Stimulated activated CD8-positive, alpha-beta memory T cell treated with anti-CD3 and anti-CD28 coated beads, Interleukin-4, amount 100 ng/mL, for 1 hour (primary cell): ENCODE measurements at regions not wholly inside any gene's neighbourhood (a gene's known extent, or its start where the extent isn't known, plus 50 kb on each side); places are given as distances from the start of the nearest gene placed in this dataset.
"Not testable (repeated sequence)": the region's sequence is repeated elsewhere in the genome, so short reads cannot be mapped to it uniquely, and the experiment has no call there.

Source experiments
- DNase-seq, 2 donors: peaks; one replicate each; pipeline ENCODE4 v3.0.0-alpha.2; 2020; ENCODE audit warnings: low read depth in 2 of 2, low spot score in 1 of 2

DNA sequence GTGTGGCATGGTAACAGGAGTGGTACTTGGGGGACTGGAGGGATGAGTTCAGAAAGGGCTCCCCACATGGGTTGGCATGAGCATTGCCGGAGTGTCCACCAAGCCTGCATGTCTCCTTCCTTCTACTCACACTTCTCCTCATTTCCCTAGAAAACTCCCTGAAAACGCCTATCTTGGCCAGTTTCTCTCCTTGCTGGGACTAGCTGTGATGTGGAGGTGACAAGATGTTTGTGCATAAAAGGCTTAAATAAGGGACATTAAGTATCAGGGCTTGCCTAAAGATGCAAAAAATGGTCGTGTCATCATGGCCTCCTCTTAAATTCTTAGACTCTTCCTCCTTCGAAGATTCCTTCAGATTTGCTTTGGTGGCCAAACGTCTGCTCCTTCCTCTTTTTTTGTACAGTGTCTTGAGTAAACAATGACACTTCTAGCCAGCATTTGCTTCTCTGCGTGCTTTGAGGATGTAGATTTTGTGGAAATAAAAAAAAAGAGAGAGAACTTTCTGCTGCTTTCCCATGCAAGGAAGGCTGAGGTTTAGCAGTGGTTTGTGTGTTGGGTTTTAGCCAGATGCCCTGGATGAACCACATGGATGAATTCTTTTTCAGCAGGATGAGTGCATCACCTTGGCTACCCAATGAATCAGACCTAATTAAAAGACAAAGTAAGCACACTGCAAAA is 239.1 kb upstream of the IRF2BP2 start:
- no peak for DNase-seq

DNA sequence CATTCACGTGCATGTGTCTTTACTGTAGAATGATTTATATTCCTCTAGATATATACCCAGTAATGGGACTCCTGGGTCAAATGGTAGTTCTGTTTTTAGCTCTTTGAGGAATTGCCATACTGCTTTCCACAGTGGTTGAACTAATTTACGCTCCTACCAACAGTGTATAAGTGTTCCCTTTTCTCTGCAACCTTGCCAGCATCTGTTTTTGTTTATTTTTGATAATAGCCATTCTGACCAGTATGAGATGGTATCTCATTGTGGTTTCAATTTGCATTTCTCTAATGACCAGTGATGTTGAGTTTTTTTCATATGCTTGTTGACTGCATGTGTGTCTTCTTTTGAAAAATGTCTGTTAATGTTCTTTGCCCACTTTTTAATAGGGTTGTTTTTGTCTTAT is 236.8 kb upstream of the IRF2BP2 start:
- not testable (repeated sequence) for DNase-seq

DNA sequence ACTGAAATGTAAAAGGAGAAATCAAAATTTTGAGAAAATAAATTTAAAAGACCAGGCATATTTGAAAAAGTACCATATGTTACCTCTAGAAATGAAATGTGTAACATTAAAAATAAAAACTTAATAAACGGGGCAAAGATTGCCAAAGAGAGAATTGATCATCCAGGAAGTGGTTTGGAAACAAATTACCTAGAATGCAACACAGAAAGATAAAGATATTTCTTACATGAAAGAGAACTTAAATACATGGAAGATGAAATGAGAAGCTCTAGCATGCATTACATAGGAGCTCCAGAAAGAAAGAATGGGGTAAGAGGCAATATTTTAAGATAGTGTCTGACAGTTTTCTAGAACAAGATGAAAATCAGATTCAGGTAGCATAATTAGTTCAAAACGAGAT is 235.9 kb upstream of the IRF2BP2 start:
- no peak for DNase-seq

DNA sequence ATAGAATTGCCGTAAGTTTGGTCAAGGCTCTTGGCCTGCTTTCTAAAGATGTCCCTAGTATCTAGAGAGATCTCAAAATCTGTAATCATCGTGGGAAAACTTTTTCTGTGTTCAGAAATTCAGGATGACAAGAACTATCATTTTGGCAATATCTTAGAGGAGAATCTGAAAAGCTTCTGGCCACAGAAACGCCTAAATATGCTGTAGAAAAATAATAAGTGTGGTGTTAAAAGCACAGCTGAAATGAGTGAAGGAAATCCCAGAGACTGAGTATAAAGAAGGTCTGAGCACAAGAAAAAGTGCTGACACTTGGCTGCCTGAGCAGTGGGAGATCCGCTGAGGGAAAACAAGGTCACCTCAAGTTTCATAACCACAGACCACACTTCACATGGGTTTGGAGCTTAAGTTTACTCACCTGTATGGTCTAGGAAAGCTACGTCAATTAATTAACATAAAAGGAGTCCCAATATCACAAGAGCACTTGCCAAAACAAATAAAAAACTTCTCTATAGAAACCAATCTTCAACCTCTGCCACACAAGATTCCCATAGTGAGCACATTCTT is 235.2 kb upstream of the IRF2BP2 start:
- DNase-seq: peak in 1 of 2 donors; percentile 14

DNA sequence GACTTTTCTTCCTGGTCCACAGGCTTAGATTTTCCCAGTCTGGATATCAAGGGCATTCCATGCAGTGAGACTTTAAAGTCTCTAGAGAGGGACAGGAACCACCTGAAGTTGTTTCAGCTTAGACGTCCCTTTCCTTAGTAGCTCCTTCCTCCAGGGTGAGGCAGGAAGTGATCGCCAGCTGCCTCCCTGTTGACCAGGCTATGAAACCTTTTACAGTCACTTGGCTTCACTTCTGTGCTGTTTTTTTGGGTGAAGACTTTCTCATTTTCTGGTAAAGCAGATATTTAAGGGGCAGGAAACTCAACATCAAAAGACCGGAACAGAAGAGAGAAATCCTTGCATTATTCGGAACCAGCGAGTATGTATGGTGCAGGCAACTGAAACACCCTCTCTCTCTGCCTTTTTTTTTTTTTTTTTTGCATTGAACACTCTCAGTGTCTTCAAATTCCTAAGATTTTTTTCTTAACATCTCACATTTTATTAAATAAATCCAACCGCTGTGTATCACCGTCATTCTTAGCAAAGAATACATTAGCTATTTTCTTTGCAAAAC is 234.6 kb upstream of the IRF2BP2 start:
- no peak for DNase-seq

DNA sequence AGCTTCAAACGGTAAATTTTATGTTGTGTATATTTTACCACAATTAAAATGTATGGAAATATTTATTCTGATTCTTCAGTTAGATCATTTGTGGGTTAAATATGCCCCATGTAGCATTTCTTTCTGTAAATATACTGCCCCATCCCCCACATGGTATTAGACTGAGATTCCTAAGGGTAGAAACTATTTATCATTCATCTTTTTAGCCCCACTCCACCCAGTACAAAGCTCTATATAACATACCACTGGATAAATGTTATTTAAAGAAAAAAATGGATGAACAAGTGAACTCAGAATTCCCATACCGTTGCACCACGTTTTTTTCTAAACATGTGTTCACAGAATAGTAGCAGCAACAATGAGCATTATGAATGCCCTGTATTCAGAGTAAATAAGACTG is 234.0 kb upstream of the IRF2BP2 start:
- no peak for DNase-seq

DNA sequence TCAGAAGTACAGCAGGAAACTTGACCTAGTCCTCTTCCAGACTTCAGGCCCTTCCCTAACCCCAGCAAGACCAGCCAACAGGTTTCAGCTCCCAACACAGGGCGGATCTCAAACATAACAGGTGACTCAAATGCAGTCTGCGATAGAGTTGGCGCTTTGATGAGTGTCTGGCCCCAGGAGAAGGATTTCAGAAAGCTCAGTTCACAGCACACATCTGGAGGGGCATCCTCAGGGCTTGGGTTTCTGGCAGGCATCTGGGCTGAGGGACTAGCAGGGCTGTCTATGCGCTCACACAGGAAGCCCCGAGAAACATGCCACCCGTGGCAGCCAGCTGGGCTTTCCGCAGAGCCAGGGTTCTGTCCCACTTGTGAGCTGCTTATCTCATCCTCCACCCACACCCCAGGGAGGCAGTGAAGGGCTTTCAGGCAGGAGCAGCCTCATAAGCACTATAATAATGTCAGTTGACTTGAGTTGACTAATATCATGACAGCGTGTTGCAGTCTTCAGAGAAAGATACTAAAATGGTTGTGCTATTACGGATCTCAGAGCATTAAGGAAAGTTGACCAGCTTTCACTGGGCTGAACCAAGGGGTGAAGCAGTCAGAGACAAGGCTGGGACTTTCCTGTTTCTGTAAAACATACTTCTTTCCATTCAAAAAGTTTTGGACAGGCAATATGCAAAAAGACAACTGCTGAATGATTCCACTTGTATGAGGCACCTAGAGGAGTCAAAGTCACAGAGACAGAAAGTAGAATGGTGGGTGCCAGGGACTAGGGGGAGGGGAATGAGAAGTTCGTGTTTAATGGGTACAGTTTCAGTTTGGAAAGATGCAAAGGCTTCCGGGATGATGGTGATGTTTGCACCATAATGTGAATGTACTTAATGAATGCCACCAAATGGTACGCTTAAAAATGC is 233.0 kb upstream of the IRF2BP2 start:
- no peak for DNase-seq

DNA sequence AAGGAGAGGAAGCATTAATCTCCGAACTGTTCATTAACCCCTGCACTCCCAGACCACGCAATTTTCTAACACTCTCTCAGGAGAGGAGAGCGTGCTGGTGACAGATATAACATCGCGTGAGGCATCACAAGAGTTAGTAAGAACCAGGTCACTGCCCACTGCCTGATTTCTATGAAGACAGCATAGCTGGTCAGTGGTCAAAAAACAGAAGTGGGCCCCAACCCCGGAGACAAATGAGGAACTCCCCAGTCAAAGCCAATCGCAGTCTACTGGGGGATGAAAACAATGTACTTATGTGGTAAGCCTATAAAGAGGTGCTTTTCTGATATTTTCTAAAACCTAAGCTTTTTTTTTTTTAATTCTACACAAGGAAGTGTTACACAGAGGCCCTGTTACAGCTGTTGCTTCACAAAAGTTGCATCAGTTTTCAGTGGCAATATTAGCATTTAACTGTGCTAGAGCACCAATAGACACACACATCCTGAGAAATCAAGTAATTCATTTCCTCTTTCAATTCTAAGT is 231.8 kb upstream of the IRF2BP2 start:
- no peak for DNase-seq

DNA sequence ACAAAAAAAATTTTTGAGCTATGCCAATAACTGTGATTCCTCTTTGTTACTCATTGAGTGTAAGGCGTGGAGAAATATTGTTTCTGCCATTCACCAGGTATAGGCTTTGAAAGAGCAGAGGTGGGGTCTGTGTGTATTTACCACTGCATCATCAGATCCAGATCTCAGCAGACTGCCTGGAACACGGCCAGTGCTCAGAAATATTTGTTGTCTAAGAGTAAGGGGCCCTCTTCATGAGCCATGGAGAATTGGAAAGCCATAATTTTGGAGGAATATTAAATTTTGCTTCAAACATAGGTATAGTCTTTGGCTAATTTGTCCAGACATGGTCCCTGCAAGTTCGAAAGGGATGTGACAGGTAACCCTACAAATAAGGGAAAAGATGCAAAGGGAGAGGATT is 231.3 kb upstream of the IRF2BP2 start:
- DNase-seq: no peak

DNA sequence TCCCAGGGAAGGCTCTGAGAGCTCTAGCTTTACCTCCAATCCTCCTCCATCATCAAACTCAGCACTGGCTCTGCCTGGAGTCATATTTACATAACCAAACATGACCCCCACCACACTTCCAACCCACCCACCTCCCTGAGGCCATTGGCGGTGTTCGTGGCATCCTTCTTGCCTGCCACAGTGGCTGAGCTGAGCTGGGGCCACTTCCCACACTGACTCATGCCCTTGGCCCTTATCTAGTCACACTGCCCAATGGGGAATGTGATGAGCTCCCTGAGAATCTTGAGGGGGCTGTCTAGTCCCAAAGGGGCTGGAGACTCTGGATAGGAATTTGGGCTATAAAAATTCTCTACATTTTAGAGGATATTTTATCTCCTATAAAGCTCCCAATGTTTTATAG is 230.9 kb upstream of the IRF2BP2 start:
- DNase-seq: no peak

DNA sequence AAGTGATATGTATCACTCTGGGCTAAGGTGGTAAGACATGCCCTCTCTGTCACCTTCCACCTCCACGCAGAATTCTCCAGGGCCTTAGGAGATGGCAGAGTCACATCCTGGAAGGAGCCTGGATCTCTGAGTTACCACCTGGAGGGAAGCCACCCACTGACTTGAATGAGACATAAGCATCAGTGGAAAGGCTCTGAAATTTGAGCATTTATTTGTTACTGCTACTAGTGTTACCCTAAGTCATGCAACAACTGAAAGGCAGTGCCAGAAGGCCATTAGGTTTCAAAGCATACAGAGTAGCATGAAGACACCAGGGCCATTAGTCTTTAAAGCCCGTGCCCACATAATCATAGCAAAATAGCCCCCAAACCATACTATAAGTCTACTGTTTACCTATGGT is 230.3 kb upstream of the IRF2BP2 start:
- no peak for DNase-seq

DNA sequence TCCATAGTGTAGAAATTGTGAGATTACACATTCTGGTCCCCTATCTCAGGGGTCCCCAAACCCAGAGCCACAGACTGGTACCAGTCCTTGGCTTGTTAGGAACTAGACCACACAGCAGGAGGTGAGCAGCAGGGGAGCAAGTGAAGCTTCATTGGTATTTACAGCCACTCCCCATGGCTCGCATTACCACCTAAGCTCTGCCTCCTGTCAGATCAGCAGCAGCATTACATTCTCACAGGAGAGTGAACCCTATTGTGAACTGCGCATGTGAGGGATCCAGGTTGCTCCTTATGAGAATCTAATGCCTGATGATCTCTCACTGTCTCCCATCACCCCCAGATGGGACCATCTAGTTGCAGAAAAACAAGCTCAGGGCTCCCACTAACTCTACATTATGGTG is 229.7 kb upstream of the IRF2BP2 start:
- DNase-seq: no peak

DNA sequence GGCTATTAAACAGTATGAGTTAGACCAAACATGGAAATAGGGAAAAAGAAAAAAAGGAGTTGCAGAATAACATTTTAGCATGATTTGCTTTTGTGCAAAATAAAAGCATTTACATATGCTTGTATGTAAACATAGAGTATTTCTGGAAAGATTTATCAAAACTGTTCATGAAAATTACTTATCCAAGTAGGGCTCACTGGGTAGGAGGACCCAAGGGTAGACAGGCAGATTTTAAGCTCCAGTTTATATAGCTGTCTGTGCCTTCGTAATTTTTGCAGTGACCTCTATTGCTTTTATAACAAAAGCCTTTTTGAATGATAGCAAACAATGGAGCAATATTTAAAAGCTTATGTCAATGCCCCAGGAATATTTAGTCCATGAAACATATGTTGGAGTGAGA is 228.8 kb upstream of the IRF2BP2 start:
- DNase-seq: no peak

DNA sequence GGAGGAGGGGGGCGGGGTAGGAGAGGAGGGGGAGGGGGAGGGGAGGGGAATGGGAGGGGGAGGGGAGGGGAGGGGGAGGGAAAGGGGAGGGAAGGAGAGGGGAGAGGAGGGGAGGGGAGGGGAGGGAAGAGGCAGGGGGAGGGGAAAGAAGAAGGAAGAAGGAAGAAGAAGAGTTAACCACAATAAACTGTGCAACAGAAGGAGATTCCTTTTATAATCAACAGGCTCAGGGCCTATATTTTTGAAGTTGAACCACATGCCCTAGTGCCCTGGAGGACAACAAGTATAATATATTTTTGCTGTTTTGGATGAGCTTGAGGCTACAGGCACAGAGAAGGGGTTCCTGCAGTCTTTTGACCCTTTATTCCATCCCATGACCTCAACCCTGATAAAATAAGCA is 228.2 kb upstream of the IRF2BP2 start:
- no peak for DNase-seq

DNA sequence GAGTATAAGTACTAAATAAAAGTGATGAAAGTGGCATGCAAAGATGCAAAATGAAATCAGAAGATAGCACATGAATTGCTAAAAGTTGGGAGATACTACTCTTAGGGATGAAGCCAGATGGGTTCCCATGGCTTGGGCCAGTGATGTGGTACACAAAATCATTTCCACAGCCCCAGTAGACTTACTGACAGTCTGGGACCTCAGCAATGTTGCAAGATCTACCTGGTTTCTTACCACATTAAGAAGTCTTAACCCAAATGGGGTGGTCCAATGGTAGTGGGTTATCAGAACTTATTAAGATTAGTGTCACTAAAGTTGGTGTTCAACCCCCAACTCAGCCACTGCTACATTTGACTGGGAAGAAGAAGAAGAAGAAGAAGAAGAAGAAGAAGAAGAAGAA is 227.7 kb upstream of the IRF2BP2 start:
- DNase-seq: no peak

DNA sequence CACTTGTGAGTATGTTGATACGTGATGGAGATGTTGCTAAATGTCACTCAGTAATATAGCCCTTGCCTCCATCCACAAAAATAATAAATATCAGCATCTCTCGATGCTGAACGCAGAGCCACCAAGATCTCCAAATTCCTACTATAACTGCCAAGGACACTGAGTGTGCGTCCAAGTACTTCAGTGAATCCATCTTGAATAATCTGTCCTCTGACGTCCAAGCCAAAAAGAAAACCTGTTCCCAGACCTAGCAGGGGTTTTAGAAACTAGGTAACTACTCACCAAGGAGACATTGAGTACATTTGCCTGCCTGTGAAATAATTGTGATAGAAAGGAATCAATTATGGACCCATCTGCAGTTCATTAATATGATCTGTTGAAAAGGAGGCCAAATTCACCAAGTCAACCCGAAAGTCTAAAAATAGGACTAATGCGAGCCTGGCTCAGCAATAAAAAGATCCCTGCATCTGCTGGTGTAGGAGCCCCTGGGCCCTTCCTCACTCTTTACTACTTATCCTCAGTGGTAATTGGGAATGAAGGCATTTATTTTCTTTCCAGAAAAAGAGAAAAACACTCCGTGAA is 226.9 kb upstream of the IRF2BP2 start:
- DNase-seq: no peak

DNA sequence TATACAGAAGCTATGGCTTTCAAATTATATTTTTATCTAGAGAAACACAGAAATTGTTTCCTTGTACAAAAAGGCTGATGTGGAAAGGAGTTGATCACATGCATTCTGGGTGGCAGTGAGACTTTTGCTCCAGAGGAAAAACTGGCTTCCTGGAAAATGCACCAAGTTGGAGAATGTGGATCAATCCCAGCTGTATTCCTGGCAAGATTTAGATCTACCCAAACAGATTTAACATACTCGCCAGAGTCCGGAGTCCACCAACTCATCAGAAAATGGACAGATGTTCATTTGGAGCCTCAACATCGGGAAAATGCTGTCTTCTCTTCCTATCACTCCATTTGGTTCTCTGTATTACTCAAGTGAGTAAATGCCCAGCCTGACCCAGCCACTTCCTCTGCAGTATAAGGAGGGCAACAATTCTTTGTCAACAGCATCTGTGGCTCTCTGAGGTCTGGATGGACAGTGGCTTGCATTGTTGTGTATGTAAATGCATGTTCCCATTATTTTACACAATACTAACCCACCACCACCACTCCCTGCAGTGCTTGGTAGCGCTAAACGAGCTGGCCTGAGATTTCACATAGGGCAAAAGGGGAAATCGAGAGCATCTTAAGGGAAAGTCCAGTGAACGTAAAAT is 226.2 kb upstream of the IRF2BP2 start:
- DNase-seq: no peak

DNA sequence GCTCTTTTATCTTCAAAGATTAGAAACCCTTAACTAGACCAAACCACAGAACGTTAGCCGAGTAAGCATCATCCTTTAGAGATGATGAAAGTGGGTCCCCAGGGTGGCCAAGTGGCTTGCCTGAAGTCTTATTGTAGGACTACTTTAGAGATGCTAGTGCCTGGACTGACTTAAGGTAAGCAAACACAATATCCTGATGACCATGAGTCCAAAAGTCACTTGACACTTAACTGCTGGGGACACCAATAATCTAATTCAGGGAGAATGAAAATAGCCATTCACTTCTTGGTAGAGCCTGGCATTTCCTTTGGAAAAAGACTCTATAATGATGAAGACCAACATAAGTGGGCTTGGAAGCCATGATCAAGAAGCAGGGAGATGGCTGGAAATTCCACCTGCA is 225.3 kb upstream of the IRF2BP2 start:
- DNase-seq: no peak

DNA sequence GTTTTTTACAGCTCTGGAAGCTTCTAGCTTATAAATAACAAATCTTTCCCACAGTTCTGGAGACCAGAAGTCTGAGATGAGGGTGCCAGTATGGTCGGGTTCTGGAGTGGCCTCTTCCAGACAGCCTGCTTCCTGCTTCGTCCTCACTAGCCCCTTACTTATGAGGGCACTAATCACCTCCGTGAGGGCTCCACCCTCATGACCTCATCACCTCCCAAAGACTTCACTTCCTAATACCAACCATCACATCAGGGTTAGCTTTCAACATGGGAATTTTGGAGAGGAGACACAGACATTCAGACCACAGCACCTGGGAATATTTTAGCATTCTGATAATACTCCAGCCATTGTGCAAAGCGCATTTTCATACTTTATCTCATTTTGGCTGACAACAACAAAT is 223.7 kb upstream of the IRF2BP2 start:
- DNase-seq: no peak

DNA sequence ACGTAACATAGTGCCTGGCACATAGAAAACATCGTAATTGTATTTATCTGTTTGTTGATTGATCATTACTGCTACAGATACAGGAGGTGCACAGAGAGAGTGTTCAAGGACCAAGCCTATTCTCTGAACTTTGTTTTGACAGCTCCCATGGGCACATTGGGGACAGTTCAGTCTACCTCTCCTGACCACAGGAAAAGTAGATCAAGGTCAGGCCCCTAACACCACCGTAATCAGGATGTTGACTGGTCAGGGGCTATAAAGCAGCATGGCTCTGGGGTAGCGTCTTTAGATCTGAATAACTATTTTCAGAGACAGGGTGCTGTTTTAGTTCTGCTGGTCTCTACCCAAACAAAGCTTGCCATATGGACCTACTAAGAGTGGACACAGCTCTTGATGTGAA is 223.1 kb upstream of the IRF2BP2 start:
- DNase-seq: no peak

DNA sequence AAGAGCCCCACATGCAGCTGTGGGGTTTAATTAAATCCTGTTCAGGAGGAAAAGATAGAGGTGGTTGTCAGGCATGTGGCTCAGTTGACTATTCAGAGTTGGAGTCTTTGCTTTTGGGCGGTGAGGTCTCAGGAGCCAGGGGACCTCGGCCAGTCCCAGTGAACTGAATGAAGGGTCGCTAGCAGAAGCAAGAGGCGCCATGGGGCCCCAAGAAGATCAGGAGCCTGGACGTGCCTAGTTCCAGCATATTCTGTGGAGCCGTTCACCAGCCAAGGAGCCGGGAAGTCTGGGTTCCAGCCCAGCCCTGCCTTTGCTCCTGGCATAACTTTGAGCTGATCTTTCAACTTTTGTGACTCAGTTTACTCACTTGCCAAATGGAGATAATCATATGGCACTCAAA is 217.7 kb upstream of the IRF2BP2 start:
- no peak for DNase-seq
